Endothelial cell of umbilical vein (primary cell): ENCODE measurements at regions not wholly inside any gene's neighbourhood (a gene's known extent, or its start where the extent isn't known, plus 50 kb on each side); places are given as distances from the start of the nearest gene placed in this dataset.

ENCODE experiments used
- BruUV-seq: library from RNA; stranded (reverse); fragments of 400-500 nt; replicated peaks from 2 replicates; lab custom pipeline; 2021; lab: Mats Ljungman, UMichigan
- CTCF ChIA-PET: fragments of 300-600, 350-600 bp; sonication (Branson Sonifier 250); formaldehyde crosslinking; loops from one replicate; lab custom pipeline; 2021; ENCODE audit warnings: antibody characterized with exemption, inconsistent platforms; lab: Charles Lee
- POLR2A ChIA-PET: fragments of 300-600, 350-600 bp; sonication (Branson Sonifier 250); formaldehyde crosslinking; loops from one replicate; lab custom pipeline; 2021; ENCODE audit warnings: antibody characterized with exemption, inconsistent platforms; lab: Charles Lee
- DNase-seq: peaks from one replicate; pipeline ENCODE4 v3.0.0-alpha.2; 2011; ENCODE audit warnings: low read depth, low spot score
- FAIRE-seq: peaks from 2 replicates; lab custom pipeline; 2011; peaks lifted over from hg19 to GRCh38; lab: Jason Lieb, UNC
- H2AFZ ChIP-seq: 2 replicates; pipeline ENCODE4 v1.6.0; 2012; ENCODE audit warnings: low read depth, low read length, control low read depth, inconsistent platforms
- H3K27ac ChIP-seq: 2 replicates; pipeline ENCODE4 v1.5.1; 2011; ENCODE audit warnings: low read depth, mild to moderate bottlenecking, control low read depth, low read length, moderate library complexity; ENCODE audit not compliant: insufficient read depth
- H3K27me3 ChIP-seq, 2 experiments: 2 replicates each; pipeline versions ENCODE4 v1.6.0 to v1.6.1; 2011; ENCODE audit warnings: low read length in 2 of 2, mixed read lengths in 1 of 2; ENCODE audit not compliant: control insufficient read depth in 2 of 2, insufficient read depth in 2 of 2
- H3K36me3 ChIP-seq, 2 experiments: 2 replicates in 1 of 2; 3 replicates in 1 of 2; pipeline ENCODE4 v1.5.1; 2011; ENCODE audit warnings: low read length in 2 of 2, mild to moderate bottlenecking in 1 of 2, moderate library complexity in 1 of 2; ENCODE audit not compliant: control insufficient read depth in 2 of 2, insufficient read depth in 2 of 2; ENCODE audit errors: extremely low read depth in 1 of 2
- H3K4me1 ChIP-seq: 3 replicates; pipeline ENCODE4 v1.5.1; 2011; ENCODE audit warnings: mild to moderate bottlenecking, low read length; ENCODE audit not compliant: control insufficient read depth, insufficient read depth; ENCODE audit errors: extremely low read depth
- H3K4me2 ChIP-seq: 2 replicates; pipeline ENCODE4 v1.6.1; 2011; ENCODE audit warnings: low read length, control low read depth, mixed read lengths; ENCODE audit not compliant: insufficient read depth
- H3K4me3 ChIP-seq, 3 experiments: fragments of 200-600 bp in 1 of 3; sonication (generic), shearing (Covaris generic) in 1 of 3; replicated peaks in 1 of 3; 2 replicates each; pipeline ENCODE4 v1.5.1; 2011 to 2016; ENCODE audit warnings: control low read depth in 3 of 3, low read length in 3 of 3, mild to moderate bottlenecking in 2 of 3, inconsistent platforms in 1 of 3, low read depth in 1 of 3, moderate library complexity in 1 of 3; ENCODE audit not compliant: insufficient read depth in 1 of 3
- H3K79me2 ChIP-seq: 2 replicates; pipeline ENCODE4 v1.6.0; 2012; ENCODE audit warnings: low read length, inconsistent platforms; ENCODE audit not compliant: control insufficient read depth, insufficient read depth
- H3K9ac ChIP-seq: replicated peaks from 2 replicates; pipeline ENCODE3; 2011; ENCODE audit warnings: low read length, control low read depth; ENCODE audit not compliant: insufficient read depth; ENCODE audit errors: extremely low read depth
- H3K9me1 ChIP-seq: replicated peaks from 3 replicates; pipeline ENCODE4 v1.6.0; 2011; ENCODE audit warnings: mild to moderate bottlenecking, low read length; ENCODE audit not compliant: control insufficient read depth, insufficient read depth; ENCODE audit errors: extremely low read depth
- H3K9me3 ChIP-seq: replicated peaks from 2 replicates; pipeline ENCODE4 v1.5.1; 2012; ENCODE audit warnings: low read length, inconsistent platforms; ENCODE audit not compliant: control insufficient read depth, insufficient read depth
- H4K20me1 ChIP-seq: replicated peaks from 2 replicates; pipeline ENCODE3; 2011; ENCODE audit warnings: mild to moderate bottlenecking, low read length; ENCODE audit not compliant: control insufficient read depth, insufficient read depth; ENCODE audit errors: extremely low read depth
- CTCF ChIP-seq, 2 donors: IDR thresholded peaks; 1 replicate in 1 of 2; 2 replicates in 1 of 2; pipeline ENCODE4 v1.5.1; 2011; ENCODE audit warnings: low read length in 2 of 2, mild to moderate bottlenecking in 2 of 2, moderate library complexity in 2 of 2, control low read depth in 1 of 2, inconsistent platforms in 1 of 2, low read depth in 1 of 2; ENCODE audit not compliant: insufficient read depth in 1 of 2; ENCODE audit errors: extremely low read depth in 1 of 2
- FOS ChIP-seq: IDR thresholded peaks from 2 replicates; pipeline ENCODE4 v1.6.1; 2011; ENCODE audit warnings: mild to moderate bottlenecking, low read length, moderate library complexity, borderline replicate concordance; ENCODE audit not compliant: insufficient read depth
- GATA2 ChIP-seq: IDR thresholded peaks from 2 replicates; pipeline ENCODE4 v1.7.0; 2011; ENCODE audit warnings: low read depth, mild to moderate bottlenecking, moderate library complexity, mixed read lengths, low read length; ENCODE audit not compliant: insufficient read length, insufficient read depth
- JUN ChIP-seq: IDR thresholded peaks from 2 replicates; pipeline ENCODE4 v1.6.1; 2011; ENCODE audit warnings: borderline replicate concordance, low read depth; ENCODE audit not compliant: insufficient read length, insufficient read depth
- MAX ChIP-seq: IDR thresholded peaks from 2 replicates; pipeline ENCODE4 v1.6.1; 2011; ENCODE audit not compliant: insufficient read depth, insufficient read length
- MYC ChIP-seq: IDR thresholded peaks from one replicate; pipeline ENCODE4 v1.6.1; 2011; ENCODE audit warnings: mild to moderate bottlenecking, low read depth, low read length
- POLR2A ChIP-seq: IDR thresholded peaks from 2 replicates; pipeline ENCODE4 v1.6.1; 2012; ENCODE audit warnings: low read depth, mild to moderate bottlenecking, control low read depth, low read length
- POLR2AphosphoS5 ChIP-seq: IDR thresholded peaks from 2 replicates; pipeline ENCODE4 v1.6.1; 2012; ENCODE audit warnings: low read depth, mild to moderate bottlenecking, control low read depth, low read length, moderate library complexity; ENCODE audit not compliant: insufficient read depth
- dilution Hi-C: fragments of 300-500 bp; cut with MboI; formaldehyde crosslinking; loops from one replicate; pipeline ENCODE4 v1.15.0; 2019; ENCODE audit warnings: low sequenced_read_pairs; ENCODE audit not compliant: extremely low pct_ligation_motif_present
- intact Hi-C: fragments of 100-400 bp; cut with micrococcal nuclease; formaldehyde crosslinking; loops from one replicate; pipeline ENCODE4 v1.10.0; 2022

GRCh38 chr6:144835322-144835973 is 550.3 kb downstream of the UTRN start:
- H3K27me3 ChIP-seq = no peaks in the 10 kb centered on the region
- H4K20me1 ChIP-seq = no peaks in the 10 kb centered on the region
- H3K9me1 ChIP-seq = no peaks in the 10 kb centered on the region
- H3K9ac ChIP-seq = no peak overlapping the region
- DNase-seq (no peak), FAIRE-seq (no peak)
- H3K79me2 ChIP-seq = no peaks in the 10 kb centered on the region
- intact Hi-C loops = no loop called here
- H3K27ac ChIP-seq = no peak overlapping the region
- ChIA-PET CTCF (no interaction called here), POLR2A (no interaction called here)
- no peaks in the 10 kb centered on the region for H3K9me3 ChIP-seq
- TF ChIP-seq POLR2AphosphoS5 (no peak), POLR2A (no peak), MAX (no peak), FOS (no peak), MYC (no peak), CTCF (IDR thresholded peaks at IDR 0.05; ENCODE audit: extremely low read depth in 1 of 2, insufficient read depth in 1 of 2, low read depth in 1 of 2, low read length in 2 of 2) (no peak), GATA2 (no peak), JUN (no peak)
- no peaks in the 10 kb centered on the region for H3K4me1 ChIP-seq
- H2AFZ ChIP-seq = no peak overlapping the region
- dilution Hi-C loops = no loop called here
- BruUV-seq = no TSS peak
- peaks cover 15 to 17% of the 10 kb centered on the region in 2 experiments for H3K36me3 ChIP-seq
- H3K4me2 ChIP-seq = no peak overlapping the region
- no peak overlapping the region for H3K4me3 ChIP-seq
